GM12891 (cell line): ENCODE measurements at regions not wholly inside any gene's neighbourhood (a gene's known extent, or its start where the extent isn't known, plus 50 kb on each side); places are given as distances from the start of the nearest gene placed in this dataset.

ENCODE experiments used
- PAX5 ChIP-seq: IDR thresholded peaks from 2 replicates; pipeline ENCODE4 v1.6.1; 2011; ENCODE audit warnings: low read length, moderate library complexity, mild to moderate bottlenecking; ENCODE audit not compliant: insufficient read depth, severe bottlenecking
- POLR2A ChIP-seq: IDR thresholded peaks from 2 replicates; pipeline ENCODE4 v1.6.1; 2011; ENCODE audit warnings: low read depth, low read length, control low read depth
- POLR2AphosphoS5 ChIP-seq: IDR thresholded peaks from 2 replicates; pipeline ENCODE4 v1.6.1; 2011; ENCODE audit warnings: low read depth, low read length, control low read depth
- POU2F2 ChIP-seq: IDR thresholded peaks from 2 replicates; pipeline ENCODE4 v1.6.1; 2011; ENCODE audit warnings: low read depth, mild to moderate bottlenecking, control low read depth, low read length, moderate library complexity
- SPI1 ChIP-seq: IDR thresholded peaks from 2 replicates; pipeline ENCODE4 v1.6.1; 2011; ENCODE audit warnings: low read depth, low read length, control low read depth
- TAF1 ChIP-seq: IDR thresholded peaks from 2 replicates; pipeline ENCODE4 v1.6.1; 2011; ENCODE audit warnings: low read depth, low read length, control low read depth

DNA sequence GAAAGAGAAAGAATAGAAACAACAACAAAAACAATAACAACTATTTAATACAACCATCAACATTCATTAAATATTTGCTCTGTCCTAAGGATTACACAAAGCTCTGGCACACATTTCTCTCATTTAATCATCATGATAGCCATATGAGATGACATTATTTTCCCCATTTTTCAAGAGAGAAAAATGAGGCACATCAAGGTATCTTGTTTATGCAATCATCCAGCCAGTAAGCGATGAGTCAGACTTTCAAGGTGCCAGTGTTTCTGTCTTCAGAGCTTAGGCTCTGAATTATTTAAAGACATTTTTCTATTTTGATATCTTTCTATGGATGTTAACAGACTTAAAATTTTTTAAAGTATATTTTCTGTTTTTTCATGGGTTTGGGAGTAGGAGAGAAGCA is 541.8 kb upstream of the SMIM31 start:
- no peak for TF ChIP-seq POLR2A
- TF ChIP-seq TAF1 = no peak
- TF ChIP-seq POLR2AphosphoS5 = no peak
- no peak for TF ChIP-seq SPI1
- no peak for TF ChIP-seq PAX5
- no peak for TF ChIP-seq POU2F2
